GM12878 (cell line): ENCODE measurements at regions not wholly inside any gene's neighbourhood (a gene's known extent, or its start where the extent isn't known, plus 50 kb on each side); places are given as distances from the start of the nearest gene placed in this dataset.

Experiments used
- ATAC-seq: fragments of 200-7000 bp; cut with Tn5 transposase; 3 replicates; pipeline ENCODE4 v1.9.1; 2020; ENCODE audit warnings: mild to moderate bottlenecking, moderate library complexity
- BruUV-seq: library from RNA; stranded (reverse); fragments of 400-500 nt; replicated peaks from 2 replicates; lab custom pipeline; 2021; lab: Mats Ljungman, UMichigan
- CTCF ChIA-PET: fragments of 300-600 bp; sonication (Branson Sonifier 250); formaldehyde crosslinking; extraction: SDS; loops from one replicate; lab custom pipeline; 2021; ENCODE audit warnings: inconsistent platforms; lab: Yijun Ruan, JAX
- POLR2A ChIA-PET: fragments of 350-600 bp; formaldehyde crosslinking; extraction: SDS; loops from one replicate; lab custom pipeline; 2021; ENCODE audit warnings: inconsistent platforms; lab: Charles Lee
- RAD21 ChIA-PET: fragments of 300-600 bp; sonication (Branson Sonifier 250); formaldehyde crosslinking; loops from one replicate; lab custom pipeline; 2023; ENCODE audit warnings: antibody characterized with exemption; ENCODE audit not compliant: unreplicated experiment; lab: Charles Lee
- SMC1A ChIA-PET: fragments of 300-600 bp; sonication (Branson Sonifier 250); formaldehyde crosslinking; loops from one replicate; lab custom pipeline; 2023; ENCODE audit not compliant: unreplicated experiment, uncharacterized antibody; lab: Charles Lee
- DNase-seq: peaks from one replicate; pipeline ENCODE4 v3.0.0-alpha.2; 2011; ENCODE audit warnings: low read depth, low spot score
- FAIRE-seq: peaks from 3 replicates; lab custom pipeline; 2011; peaks lifted over from hg19 to GRCh38; lab: Jason Lieb, UNC
- H2AFZ ChIP-seq: 2 replicates; pipeline ENCODE4 v1.6.0; 2011; ENCODE audit warnings: low read depth, low read length, control low read depth; ENCODE audit not compliant: control insufficient read depth
- H3K27ac ChIP-seq: 2 replicates; pipeline ENCODE4 v1.5.1; 2011; ENCODE audit warnings: control low read depth; ENCODE audit not compliant: control insufficient read depth, insufficient read depth
- H3K27me3 ChIP-seq, 2 experiments: replicated peaks in 1 of 2; 2 replicates each; pipeline versions ENCODE4 v1.6.0 to v1.6.1; 2011; ENCODE audit warnings: low read length in 1 of 2; ENCODE audit not compliant: control insufficient read depth in 2 of 2, insufficient read depth in 2 of 2
- H3K36me3 ChIP-seq, 2 experiments: 2 replicates each; pipeline ENCODE4 v1.5.1; 2011; ENCODE audit warnings: low read length in 1 of 2; ENCODE audit not compliant: control insufficient read depth in 2 of 2, insufficient read depth in 2 of 2
- H3K4me1 ChIP-seq: 2 replicates; pipeline ENCODE4 v1.6.1; 2011; ENCODE audit warnings: mild to moderate bottlenecking, low read length, moderate library complexity, mixed read lengths; ENCODE audit not compliant: control insufficient read depth, insufficient read depth
- H3K4me2 ChIP-seq: 2 replicates; pipeline ENCODE4 v1.6.0; 2011; ENCODE audit warnings: control low read depth; ENCODE audit not compliant: control insufficient read depth, insufficient read depth
- H3K4me3 ChIP-seq: fragments of 200-600 bp; sonication (generic); 2 replicates; pipeline ENCODE4 v1.5.1; 2016
- H3K79me2 ChIP-seq: 2 replicates; pipeline ENCODE4 v1.6.0; 2011; ENCODE audit warnings: low read length; ENCODE audit not compliant: control insufficient read depth, insufficient read depth
- H3K9ac ChIP-seq: 2 replicates; pipeline ENCODE4 v1.8.0; 2011; ENCODE audit warnings: low read length, control low read depth, mixed read lengths; ENCODE audit not compliant: control insufficient read depth, insufficient read depth
- H3K9me3 ChIP-seq: replicated peaks from 3 replicates; pipeline ENCODE4 v1.5.1; 2011; ENCODE audit warnings: mild to moderate bottlenecking, low read length; ENCODE audit not compliant: control insufficient read depth, insufficient read depth
- H4K20me1 ChIP-seq: 2 replicates; pipeline ENCODE4 v1.6.0; 2011; ENCODE audit not compliant: control insufficient read depth, insufficient read depth
- ASH2L ChIP-seq: fragments of 300-600, 200-600 bp; sonication (generic); IDR thresholded peaks from 2 replicates; pipeline ENCODE4 v1.6.1; 2017; ENCODE audit warnings: low read depth, mild to moderate bottlenecking, borderline replicate concordance
- FOS ChIP-seq: IDR thresholded peaks from 3 replicates; pipeline ENCODE4 v1.6.1; 2011; ENCODE audit warnings: borderline replicate concordance; ENCODE audit not compliant: insufficient read length; ENCODE audit errors: extremely low read depth
- FOXK2 ChIP-seq: fragments of 450-650 bp; IDR thresholded peaks from 2 replicates; pipeline ENCODE4 v1.6.1; 2017; ENCODE audit warnings: mild to moderate bottlenecking, moderate library complexity
- MTA2 ChIP-seq: fragments of 450-650 bp; IDR thresholded peaks from 2 replicates; pipeline ENCODE4 v1.6.1; 2016; ENCODE audit warnings: low read depth, mild to moderate bottlenecking, moderate library complexity
- MTA3 ChIP-seq: IDR thresholded peaks from 2 replicates; pipeline ENCODE4 v1.6.1; 2012; ENCODE audit warnings: low read length, inconsistent platforms, borderline replicate concordance
- MXI1 ChIP-seq: fragments of 150-350 bp; IDR thresholded peaks from 2 replicates; pipeline ENCODE4 v1.6.1; 2011; ENCODE audit warnings: low read depth, mild to moderate bottlenecking, inconsistent platforms, low read length, improper control_type of control experiment
- NR2C1 ChIP-seq: fragments of 450-650 bp; IDR thresholded peaks from 2 replicates; pipeline ENCODE4 v1.6.1; 2017; ENCODE audit warnings: antibody characterized with exemption, mild to moderate bottlenecking, moderate library complexity
- PAX5 ChIP-seq: IDR thresholded peaks from 2 replicates; pipeline ENCODE4 v1.6.1; 2011; ENCODE audit warnings: low read depth, low read length, borderline replicate concordance
- SP1 ChIP-seq: IDR thresholded peaks from one replicate; pipeline ENCODE4 v1.6.1; 2011; ENCODE audit warnings: low read depth, low read length
- TBL1XR1 ChIP-seq: IDR thresholded peaks from 2 replicates; pipeline ENCODE4 v1.6.1; 2012; ENCODE audit warnings: low read depth, low read length, improper control_type of control experiment
- YY1 ChIP-seq: IDR thresholded peaks from 2 replicates; pipeline ENCODE4 v1.6.1; 2011; ENCODE audit warnings: low read depth, mild to moderate bottlenecking, low read length
- WGBS: methylation state at CpG from one replicate; pipeline ENCODE4 v1.1.6; 2016; ENCODE audit warnings: low lambda C conversion rate; ENCODE audit not compliant: insufficient replicate concordance, insufficient coverage; ENCODE audit errors: missing lambda C conversion rate; 5-methylcytosine and 5-hydroxymethylcytosine counted together
- in situ Hi-C: fragments of 300-500 bp; cut with MboI; formaldehyde crosslinking; loops from 9 replicates; pipeline ENCODE4 v1.14.3; 2018; ENCODE audit warnings: mixed read lengths
- intact Hi-C: fragments of 100-400 bp; cut with micrococcal nuclease; formaldehyde crosslinking; loops from one replicate; pipeline ENCODE4 v1.14.2; 2022; ENCODE audit not compliant: unreplicated experiment
- TF ChIP-seq, protein P1 (sequence below): fragments of 450-650 bp; IDR thresholded peaks from 2 replicates; pipeline ENCODE4 v1.6.1; 2017; ENCODE audit warnings: mild to moderate bottlenecking, moderate library complexity
- TF ChIP-seq, protein P2 (sequence below): IDR thresholded peaks from 2 replicates; pipeline ENCODE4 v1.6.1; 2012; ENCODE audit warnings: low read depth, low read length, improper control_type of control experiment
- TF ChIP-seq, protein P3 (sequence below): IDR thresholded peaks from 2 replicates; pipeline ENCODE4 v1.6.1; 2011; ENCODE audit warnings: borderline replicate concordance, low read depth, mild to moderate bottlenecking, moderate library complexity, mixed read lengths, low read length; ENCODE audit not compliant: insufficient read depth; ENCODE audit errors: extremely low read length
- TF ChIP-seq, protein P4 (sequence below): fragments of 450-650 bp; formaldehyde crosslinking; IDR thresholded peaks from 2 replicates; pipeline ENCODE4 v1.4.0; 2020; ENCODE audit warnings: mild to moderate bottlenecking, moderate library complexity

DNA sequence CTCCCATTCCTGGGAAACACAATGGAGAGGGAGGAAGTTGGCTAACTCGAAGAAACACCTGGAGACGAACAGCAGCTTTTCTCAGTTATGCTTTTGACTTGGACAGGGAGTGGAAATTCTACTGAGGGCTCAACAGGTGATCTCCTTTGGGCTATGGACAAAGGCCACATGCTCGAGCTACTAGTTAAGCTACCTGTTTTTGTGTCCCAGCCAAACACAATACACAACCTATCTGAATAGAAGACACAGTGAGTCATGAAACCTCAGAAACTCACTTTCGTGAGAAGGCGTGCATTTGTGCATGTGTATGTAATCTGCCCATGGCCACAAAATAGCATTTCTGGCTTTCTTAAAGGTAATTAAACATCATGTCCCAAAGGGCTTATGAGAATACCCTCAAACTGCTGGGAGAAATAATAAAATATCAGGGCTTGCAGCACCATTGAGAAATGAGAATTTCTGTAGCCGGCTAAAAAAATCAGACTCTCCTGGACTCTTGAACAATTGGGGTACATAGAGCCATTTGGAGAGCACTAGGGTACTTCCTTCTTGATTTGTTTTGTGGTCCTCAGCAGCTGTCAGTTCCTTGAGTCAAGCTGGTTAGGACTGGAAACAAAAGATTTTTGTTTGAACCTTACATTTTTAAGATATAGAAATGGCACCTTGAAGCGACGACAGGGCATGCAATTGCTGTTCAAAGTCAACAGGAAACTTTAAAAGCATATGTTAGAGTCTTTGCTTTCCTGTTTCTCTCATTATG lies 85.5 kb upstream of the PTHLH start (continued):
- TF ChIP-seq, protein P1, sequence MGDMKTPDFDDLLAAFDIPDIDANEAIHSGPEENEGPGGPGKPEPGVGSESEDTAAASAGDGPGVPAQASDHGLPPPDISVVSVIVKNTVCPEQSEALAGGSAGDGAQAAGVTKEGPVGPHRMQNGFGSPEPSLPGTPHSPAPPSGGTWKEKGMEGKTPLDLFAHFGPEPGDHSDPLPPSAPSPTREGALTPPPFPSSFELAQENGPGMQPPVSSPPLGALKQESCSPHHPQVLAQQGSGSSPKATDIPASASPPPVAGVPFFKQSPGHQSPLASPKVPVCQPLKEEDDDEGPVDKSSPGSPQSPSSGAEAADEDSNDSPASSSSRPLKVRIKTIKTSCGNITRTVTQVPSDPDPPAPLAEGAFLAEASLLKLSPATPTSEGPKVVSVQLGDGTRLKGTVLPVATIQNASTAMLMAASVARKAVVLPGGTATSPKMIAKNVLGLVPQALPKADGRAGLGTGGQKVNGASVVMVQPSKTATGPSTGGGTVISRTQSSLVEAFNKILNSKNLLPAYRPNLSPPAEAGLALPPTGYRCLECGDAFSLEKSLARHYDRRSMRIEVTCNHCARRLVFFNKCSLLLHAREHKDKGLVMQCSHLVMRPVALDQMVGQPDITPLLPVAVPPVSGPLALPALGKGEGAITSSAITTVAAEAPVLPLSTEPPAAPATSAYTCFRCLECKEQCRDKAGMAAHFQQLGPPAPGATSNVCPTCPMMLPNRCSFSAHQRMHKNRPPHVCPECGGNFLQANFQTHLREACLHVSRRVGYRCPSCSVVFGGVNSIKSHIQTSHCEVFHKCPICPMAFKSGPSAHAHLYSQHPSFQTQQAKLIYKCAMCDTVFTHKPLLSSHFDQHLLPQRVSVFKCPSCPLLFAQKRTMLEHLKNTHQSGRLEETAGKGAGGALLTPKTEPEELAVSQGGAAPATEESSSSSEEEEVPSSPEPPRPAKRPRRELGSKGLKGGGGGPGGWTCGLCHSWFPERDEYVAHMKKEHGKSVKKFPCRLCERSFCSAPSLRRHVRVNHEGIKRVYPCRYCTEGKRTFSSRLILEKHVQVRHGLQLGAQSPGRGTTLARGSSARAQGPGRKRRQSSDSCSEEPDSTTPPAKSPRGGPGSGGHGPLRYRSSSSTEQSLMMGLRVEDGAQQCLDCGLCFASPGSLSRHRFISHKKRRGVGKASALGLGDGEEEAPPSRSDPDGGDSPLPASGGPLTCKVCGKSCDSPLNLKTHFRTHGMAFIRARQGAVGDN: peak; percentile 27; the same call in 1 of the 2 replicates
- TF ChIP-seq FOXK2: no peak
- 0 out of 2 replicates have a peak, but pooled peaks have one; percentile 19 for TF ChIP-seq MTA2
- TF ChIP-seq ASH2L: no peak
- TF ChIP-seq, protein P2, sequence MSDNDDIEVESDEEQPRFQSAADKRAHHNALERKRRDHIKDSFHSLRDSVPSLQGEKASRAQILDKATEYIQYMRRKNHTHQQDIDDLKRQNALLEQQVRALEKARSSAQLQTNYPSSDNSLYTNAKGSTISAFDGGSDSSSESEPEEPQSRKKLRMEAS: no peak
- TF ChIP-seq TBL1XR1: no peak

DNA sequence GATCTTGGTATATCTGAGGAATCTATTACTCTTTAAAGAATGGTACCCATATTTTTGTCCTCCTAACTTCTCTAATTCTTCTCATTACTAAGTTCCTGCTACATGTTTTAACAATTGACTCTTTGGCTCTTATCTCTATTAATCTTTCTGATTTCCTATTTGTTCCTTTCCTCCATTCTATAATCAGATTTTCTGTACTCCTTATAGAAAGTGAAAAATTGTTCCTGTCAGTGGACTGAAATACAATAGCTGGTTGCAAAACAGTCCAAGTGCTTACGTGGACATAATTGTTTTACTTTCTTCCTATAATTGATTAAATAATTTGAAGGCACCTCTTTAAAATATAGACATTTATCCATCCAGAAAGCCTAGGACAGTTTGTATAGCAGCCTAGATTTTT lies 86.7 kb upstream of the PTHLH start:
- in situ Hi-C loops: no loop called here
- BruUV-seq: no TSS peak
- Histone ChIP-seq H4K20me1 (no peaks in the 10 kb centered on the region), H3K9ac (no peak overlapping the region), H2AFZ (no peak overlapping the region), H3K27me3 (no peaks in the 10 kb centered on the region), H3K36me3 (no peaks in the 10 kb centered on the region), H3K4me3 (no peak overlapping the region), H3K4me1 (no peaks in the 10 kb centered on the region), H3K27ac (no peak overlapping the region), H3K9me3 (no peaks in the 10 kb centered on the region), H3K79me2 (no peaks in the 10 kb centered on the region), H3K4me2 (no peak overlapping the region)
- ATAC-seq (no peak), FAIRE-seq (no peak), DNase-seq (no peak)
- WGBS: 50% methylated on average over 1 of the region's 1 CpG
- CTCF ChIA-PET: no interaction called here
- SMC1A ChIA-PET: no interaction called here
- intact Hi-C loops: no loop called here
- POLR2A ChIA-PET: no interaction called here
- RAD21 ChIA-PET: no interaction called here
- TF ChIP-seq YY1 (no peak), MXI1 (no peak), NR2C1 (no peak), FOXK2 (no peak), PAX5 (no peak), SP1 (no peak), MTA3 (no peak), FOS (no peak)
- TF ChIP-seq, protein P3, sequence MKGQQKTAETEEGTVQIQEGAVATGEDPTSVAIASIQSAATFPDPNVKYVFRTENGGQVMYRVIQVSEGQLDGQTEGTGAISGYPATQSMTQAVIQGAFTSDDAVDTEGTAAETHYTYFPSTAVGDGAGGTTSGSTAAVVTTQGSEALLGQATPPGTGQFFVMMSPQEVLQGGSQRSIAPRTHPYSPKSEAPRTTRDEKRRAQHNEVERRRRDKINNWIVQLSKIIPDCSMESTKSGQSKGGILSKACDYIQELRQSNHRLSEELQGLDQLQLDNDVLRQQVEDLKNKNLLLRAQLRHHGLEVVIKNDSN: no peak
- TF ChIP-seq, protein P4, sequence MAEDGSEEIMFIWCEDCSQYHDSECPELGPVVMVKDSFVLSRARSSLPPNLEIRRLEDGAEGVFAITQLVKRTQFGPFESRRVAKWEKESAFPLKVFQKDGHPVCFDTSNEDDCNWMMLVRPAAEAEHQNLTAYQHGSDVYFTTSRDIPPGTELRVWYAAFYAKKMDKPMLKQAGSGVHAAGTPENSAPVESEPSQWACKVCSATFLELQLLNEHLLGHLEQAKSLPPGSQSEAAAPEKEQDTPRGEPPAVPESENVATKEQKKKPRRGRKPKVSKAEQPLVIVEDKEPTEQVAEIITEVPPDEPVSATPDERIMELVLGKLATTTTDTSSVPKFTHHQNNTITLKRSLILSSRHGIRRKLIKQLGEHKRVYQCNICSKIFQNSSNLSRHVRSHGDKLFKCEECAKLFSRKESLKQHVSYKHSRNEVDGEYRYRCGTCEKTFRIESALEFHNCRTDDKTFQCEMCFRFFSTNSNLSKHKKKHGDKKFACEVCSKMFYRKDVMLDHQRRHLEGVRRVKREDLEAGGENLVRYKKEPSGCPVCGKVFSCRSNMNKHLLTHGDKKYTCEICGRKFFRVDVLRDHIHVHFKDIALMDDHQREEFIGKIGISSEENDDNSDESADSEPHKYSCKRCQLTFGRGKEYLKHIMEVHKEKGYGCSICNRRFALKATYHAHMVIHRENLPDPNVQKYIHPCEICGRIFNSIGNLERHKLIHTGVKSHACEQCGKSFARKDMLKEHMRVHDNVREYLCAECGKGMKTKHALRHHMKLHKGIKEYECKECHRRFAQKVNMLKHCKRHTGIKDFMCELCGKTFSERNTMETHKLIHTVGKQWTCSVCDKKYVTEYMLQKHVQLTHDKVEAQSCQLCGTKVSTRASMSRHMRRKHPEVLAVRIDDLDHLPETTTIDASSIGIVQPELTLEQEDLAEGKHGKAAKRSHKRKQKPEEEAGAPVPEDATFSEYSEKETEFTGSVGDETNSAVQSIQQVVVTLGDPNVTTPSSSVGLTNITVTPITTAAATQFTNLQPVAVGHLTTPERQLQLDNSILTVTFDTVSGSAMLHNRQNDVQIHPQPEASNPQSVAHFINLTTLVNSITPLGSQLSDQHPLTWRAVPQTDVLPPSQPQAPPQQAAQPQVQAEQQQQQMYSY (CRISPR knock-in tag): no peak
